ENCODE measurements at regions not wholly inside any gene's neighbourhood (a gene's known extent, or its start where the extent isn't known, plus 50 kb on each side); places are given as distances from the start of the nearest gene placed in this dataset.
A peak's percentile ranks its signal among the peaks of the same experiment; 100 is the strongest.

- peaks cover 12% of the 10 kb centered on the region for H3K4me1 Mint-ChIP-seq (ENCODE audit: low read depth)
- no peak overlapping the region for H3K27ac Mint-ChIP-seq
- ATAC-seq (replicated peaks in 1 of 2) (peak; percentile 43 to 48), DNase-seq (peak; percentile 19 to 21)
- H3K9me3 Mint-ChIP-seq, result no peaks in the 10 kb centered on the region
- peaks cover 60% of the 10 kb centered on the region for H3K27me3 Mint-ChIP-seq (ENCODE audit: low read depth)
- H3K4me3 Mint-ChIP-seq, result peak overlapping the region in 1 of 2 donors; percentile 29
- H3K36me3 Mint-ChIP-seq (ENCODE audit: insufficient read depth in 2 of 2), result no peaks in the 10 kb centered on the region
Measured at GRCh38 chr6:165849534-165850430, 186.7 kb upstream of the PDE10A start.

- Mint-ChIP-seq H3K9me3 (no peaks in the 10 kb centered on the region), H3K36me3 (ENCODE audit: insufficient read depth in 2 of 2) (no peaks in the 10 kb centered on the region), H3K27me3 (ENCODE audit: low read depth) (peaks cover 60% of the 10 kb centered on the region), H3K4me3 (no peak overlapping the region), H3K4me1 (ENCODE audit: low read depth) (peaks cover 12% of the 10 kb centered on the region), H3K27ac (no peak overlapping the region)
- DNase-seq (no peak), ATAC-seq (replicated peaks in 1 of 2) (no peak)
Measured at GRCh38 chr6:165848086-165848426, 185.0 kb upstream of the PDE10A start.

GRCh38 chr6:165847407-165848085 lies 184.5 kb upstream of the PDE10A start:
- DNase-seq (peak in 1 of 2 donors; percentile 8), ATAC-seq (replicated peaks in 1 of 2) (peak; percentile 52 to 65)
- Mint-ChIP-seq H3K4me3 (no peak overlapping the region), H3K9me3 (no peaks in the 10 kb centered on the region), H3K4me1 (ENCODE audit: low read depth) (peaks cover 12% of the 10 kb centered on the region), H3K36me3 (ENCODE audit: insufficient read depth in 2 of 2) (no peaks in the 10 kb centered on the region), H3K27me3 (ENCODE audit: low read depth) (peaks cover 60% of the 10 kb centered on the region), H3K27ac (no peak overlapping the region)

GRCh38 chr6:165846123-165846966 lies 183.3 kb upstream of the PDE10A start:
- H3K4me1 Mint-ChIP-seq (ENCODE audit: low read depth), result peaks cover 12% of the 10 kb centered on the region
- H3K9me3 Mint-ChIP-seq, result no peaks in the 10 kb centered on the region
- H3K27me3 Mint-ChIP-seq (ENCODE audit: low read depth), result peaks cover 56% of the 10 kb centered on the region
- H3K27ac Mint-ChIP-seq, result no peak overlapping the region
- no peak for ATAC-seq (replicated peaks in 1 of 2)
- no peaks in the 10 kb centered on the region for H3K36me3 Mint-ChIP-seq (ENCODE audit: insufficient read depth in 2 of 2)
- DNase-seq, result no peak
- H3K4me3 Mint-ChIP-seq, result no peak overlapping the region

- ATAC-seq (replicated peaks in 1 of 2), result no peak
- Mint-ChIP-seq H3K36me3 (ENCODE audit: insufficient read depth in 2 of 2) (no peaks in the 10 kb centered on the region), H3K27ac (no peak overlapping the region), H3K4me1 (ENCODE audit: low read depth) (peaks cover 12% of the 10 kb centered on the region), H3K4me3 (no peak overlapping the region), H3K9me3 (no peaks in the 10 kb centered on the region), H3K27me3 (ENCODE audit: low read depth) (peaks cover 56% of the 10 kb centered on the region)
- no peak for DNase-seq
Measured at GRCh38 chr6:165845493-165845892, 182.5 kb upstream of the PDE10A start.

GRCh38 chr6:165844801-165845364 lies 181.8 kb upstream of the PDE10A start:
- ATAC-seq (replicated peaks in 1 of 2) (no peak), DNase-seq (no peak)
- peaks cover 51% of the 10 kb centered on the region for H3K27me3 Mint-ChIP-seq (ENCODE audit: low read depth)
- peaks cover 7% of the 10 kb centered on the region for H3K4me1 Mint-ChIP-seq (ENCODE audit: low read depth)
- no peaks in the 10 kb centered on the region for H3K9me3 Mint-ChIP-seq
- H3K4me3 Mint-ChIP-seq, result no peak overlapping the region
- no peak overlapping the region for H3K27ac Mint-ChIP-seq
- no peaks in the 10 kb centered on the region for H3K36me3 Mint-ChIP-seq (ENCODE audit: insufficient read depth in 2 of 2)

- Mint-ChIP-seq H3K4me1 (ENCODE audit: low read depth) (peaks cover under 1% of the 10 kb centered on the region), H3K36me3 (ENCODE audit: insufficient read depth in 2 of 2) (no peaks in the 10 kb centered on the region), H3K27me3 (ENCODE audit: low read depth) (peaks cover 44% of the 10 kb centered on the region), H3K27ac (no peak overlapping the region), H3K4me3 (no peak overlapping the region), H3K9me3 (no peaks in the 10 kb centered on the region)
- DNase-seq (no peak), ATAC-seq (replicated peaks in 1 of 2) (no peak)
Measured at GRCh38 chr6:165844232-165844631, 181.2 kb upstream of the PDE10A start.

GRCh38 chr6:165843568-165844113 lies 180.6 kb upstream of the PDE10A start:
- no peak overlapping the region for H3K27ac Mint-ChIP-seq
- ATAC-seq (replicated peaks in 1 of 2) (no peak), DNase-seq (no peak)
- H3K36me3 Mint-ChIP-seq (ENCODE audit: insufficient read depth in 2 of 2), result no peaks in the 10 kb centered on the region
- peaks cover 42% of the 10 kb centered on the region for H3K27me3 Mint-ChIP-seq (ENCODE audit: low read depth)
- no peaks in the 10 kb centered on the region for H3K9me3 Mint-ChIP-seq
- H3K4me3 Mint-ChIP-seq, result no peak overlapping the region
- H3K4me1 Mint-ChIP-seq (ENCODE audit: low read depth), result no peaks in the 10 kb centered on the region

GRCh38 chr6:165843121-165843520 lies 180.1 kb upstream of the PDE10A start:
- Mint-ChIP-seq H3K27ac (no peak overlapping the region), H3K4me3 (no peak overlapping the region), H3K9me3 (no peaks in the 10 kb centered on the region), H3K4me1 (ENCODE audit: low read depth) (no peaks in the 10 kb centered on the region), H3K27me3 (ENCODE audit: low read depth) (peaks cover 42% of the 10 kb centered on the region), H3K36me3 (ENCODE audit: insufficient read depth in 2 of 2) (no peaks in the 10 kb centered on the region)
- ATAC-seq (replicated peaks in 1 of 2), result no peak
- no peak for DNase-seq

GRCh38 chr6:165842281-165842936 lies 179.4 kb upstream of the PDE10A start:
- Mint-ChIP-seq H3K27me3 (ENCODE audit: low read depth) (peaks cover 43% of the 10 kb centered on the region), H3K9me3 (no peaks in the 10 kb centered on the region), H3K4me3 (no peak overlapping the region), H3K36me3 (ENCODE audit: insufficient read depth in 2 of 2) (no peaks in the 10 kb centered on the region), H3K27ac (no peak overlapping the region), H3K4me1 (ENCODE audit: low read depth) (no peaks in the 10 kb centered on the region)
- ATAC-seq (replicated peaks in 1 of 2) (no peak), DNase-seq (no peak)

- H3K9me3 Mint-ChIP-seq, result no peaks in the 10 kb centered on the region
- DNase-seq (no peak), ATAC-seq (replicated peaks in 1 of 2) (no peak)
- no peaks in the 10 kb centered on the region for H3K4me1 Mint-ChIP-seq (ENCODE audit: low read depth)
- no peak overlapping the region for H3K27ac Mint-ChIP-seq
- peaks cover 40% of the 10 kb centered on the region for H3K27me3 Mint-ChIP-seq (ENCODE audit: low read depth)
- no peak overlapping the region for H3K4me3 Mint-ChIP-seq
- H3K36me3 Mint-ChIP-seq (ENCODE audit: insufficient read depth in 2 of 2), result no peaks in the 10 kb centered on the region
Measured at GRCh38 chr6:165841153-165841558, 178.1 kb upstream of the PDE10A start.
